ENCODE measurements at regions not wholly inside any gene's neighbourhood (a gene's known extent, or its start where the extent isn't known, plus 50 kb on each side); places are given as distances from the start of the nearest gene placed in this dataset.
A peak's percentile ranks its signal among the peaks of the same experiment; 100 is the strongest.

DNA sequence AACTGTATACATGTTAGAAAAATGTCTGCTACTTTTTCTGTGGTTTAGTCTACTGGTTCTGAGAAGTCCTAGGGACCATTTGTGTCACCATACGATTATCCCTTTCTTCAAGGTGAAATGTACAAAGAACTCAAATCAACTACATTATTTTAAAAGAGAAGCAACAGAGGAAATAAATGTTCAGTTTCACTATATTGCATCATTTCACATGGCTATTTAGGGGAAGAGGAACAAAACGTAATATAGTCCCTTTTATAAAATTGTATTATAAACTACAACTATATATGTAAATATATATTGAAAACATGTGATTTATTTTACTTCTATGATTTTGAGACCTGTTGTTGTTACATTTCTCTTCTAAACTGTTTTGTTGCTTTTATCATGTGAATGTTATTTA is 1308.0 kb downstream of the EPHA7 start:
- peak overlapping the region; percentile 14 for H3K27ac ChIP-seq (replicated peaks)
- TF ChIP-seq POLR2AphosphoS5 (IDR thresholded peaks at IDR 0.05; ENCODE audit: low read depth) (no peak), CTCF (IDR thresholded peaks at IDR 0.05; ENCODE audit: insufficient read depth, low read length) (no peak), GABPA (IDR thresholded peaks at IDR 0.05; ENCODE audit: low read depth) (no peak), SPI1 (IDR thresholded peaks at IDR 0.05; ENCODE audit: borderline replicate concordance, low read depth) (no peak)
- TF ChIP-seq, protein P1, sequence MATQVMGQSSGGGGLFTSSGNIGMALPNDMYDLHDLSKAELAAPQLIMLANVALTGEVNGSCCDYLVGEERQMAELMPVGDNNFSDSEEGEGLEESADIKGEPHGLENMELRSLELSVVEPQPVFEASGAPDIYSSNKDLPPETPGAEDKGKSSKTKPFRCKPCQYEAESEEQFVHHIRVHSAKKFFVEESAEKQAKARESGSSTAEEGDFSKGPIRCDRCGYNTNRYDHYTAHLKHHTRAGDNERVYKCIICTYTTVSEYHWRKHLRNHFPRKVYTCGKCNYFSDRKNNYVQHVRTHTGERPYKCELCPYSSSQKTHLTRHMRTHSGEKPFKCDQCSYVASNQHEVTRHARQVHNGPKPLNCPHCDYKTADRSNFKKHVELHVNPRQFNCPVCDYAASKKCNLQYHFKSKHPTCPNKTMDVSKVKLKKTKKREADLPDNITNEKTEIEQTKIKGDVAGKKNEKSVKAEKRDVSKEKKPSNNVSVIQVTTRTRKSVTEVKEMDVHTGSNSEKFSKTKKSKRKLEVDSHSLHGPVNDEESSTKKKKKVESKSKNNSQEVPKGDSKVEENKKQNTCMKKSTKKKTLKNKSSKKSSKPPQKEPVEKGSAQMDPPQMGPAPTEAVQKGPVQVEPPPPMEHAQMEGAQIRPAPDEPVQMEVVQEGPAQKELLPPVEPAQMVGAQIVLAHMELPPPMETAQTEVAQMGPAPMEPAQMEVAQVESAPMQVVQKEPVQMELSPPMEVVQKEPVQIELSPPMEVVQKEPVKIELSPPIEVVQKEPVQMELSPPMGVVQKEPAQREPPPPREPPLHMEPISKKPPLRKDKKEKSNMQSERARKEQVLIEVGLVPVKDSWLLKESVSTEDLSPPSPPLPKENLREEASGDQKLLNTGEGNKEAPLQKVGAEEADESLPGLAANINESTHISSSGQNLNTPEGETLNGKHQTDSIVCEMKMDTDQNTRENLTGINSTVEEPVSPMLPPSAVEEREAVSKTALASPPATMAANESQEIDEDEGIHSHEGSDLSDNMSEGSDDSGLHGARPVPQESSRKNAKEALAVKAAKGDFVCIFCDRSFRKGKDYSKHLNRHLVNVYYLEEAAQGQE (IDR thresholded peaks at IDR 0.05; ENCODE audit: insufficient replicate concordance, low read depth): no peak
- H3K4me3 ChIP-seq (replicated peaks; ENCODE audit: insufficient read depth, low read length): no peak overlapping the region
- H3K27me3 ChIP-seq (ENCODE audit: insufficient read depth, poor library complexity, severe bottlenecking): no peaks in the 10 kb centered on the region
- DNase-seq (ENCODE audit: low read depth in 1 of 2, low spot score in 1 of 2): no peak

DNA sequence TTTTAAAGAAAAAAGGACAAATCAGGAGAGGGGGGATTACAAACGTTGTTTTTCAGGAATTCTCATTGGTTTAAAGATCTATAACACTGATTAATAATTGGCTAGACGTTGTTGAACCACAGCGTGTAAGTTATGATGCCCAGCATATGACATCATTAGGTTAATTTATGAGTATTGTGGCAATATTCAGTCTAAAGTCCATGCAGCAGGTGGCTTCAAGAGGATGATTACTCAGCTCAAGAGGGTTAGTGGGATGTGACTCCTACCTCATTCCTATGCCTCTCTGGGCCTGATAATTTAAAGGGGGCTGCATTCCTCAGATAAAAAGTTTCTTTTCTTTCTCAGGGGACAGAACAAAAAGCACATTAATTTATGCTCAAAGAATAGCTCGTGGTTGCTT is 1309.0 kb downstream of the EPHA7 start:
- DNase-seq (ENCODE audit: low read depth in 1 of 2, low spot score in 1 of 2): no peak
- Histone ChIP-seq H3K27me3 (ENCODE audit: insufficient read depth, poor library complexity, severe bottlenecking) (no peaks in the 10 kb centered on the region), H3K4me3 (replicated peaks; ENCODE audit: insufficient read depth, low read length) (no peak overlapping the region), H3K27ac (replicated peaks) (peak overlapping the region; percentile 1; the same call in 1 of the 2 replicates)
- TF ChIP-seq CTCF (IDR thresholded peaks at IDR 0.05; ENCODE audit: insufficient read depth, low read length) (no peak), GABPA (IDR thresholded peaks at IDR 0.05; ENCODE audit: low read depth) (no peak)
- TF ChIP-seq, protein P1 (IDR thresholded peaks at IDR 0.05; ENCODE audit: insufficient replicate concordance, low read depth): no peak

DNA sequence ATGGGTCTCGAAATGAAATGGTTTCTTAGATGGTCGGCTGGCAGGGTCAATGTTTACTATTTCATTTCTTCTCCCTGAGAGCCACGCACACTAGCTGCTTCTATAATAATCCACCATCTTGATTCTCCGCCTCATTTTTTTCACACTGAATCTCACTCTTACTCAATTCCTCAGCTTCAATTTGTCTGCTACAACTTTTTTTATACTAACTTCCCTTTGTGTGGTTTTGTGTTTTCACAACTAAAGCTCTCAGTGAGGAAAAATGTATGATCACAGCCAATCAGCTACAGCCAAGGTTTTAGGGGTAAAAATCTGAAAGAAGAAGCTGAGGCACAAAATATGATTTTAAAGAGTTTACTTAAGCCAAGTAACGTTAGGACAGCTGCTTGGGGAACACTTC is 1309.4 kb downstream of the EPHA7 start:
- TF ChIP-seq, protein P1 (IDR thresholded peaks at IDR 0.05; ENCODE audit: insufficient replicate concordance, low read depth): no peak
- no peak for TF ChIP-seq SPI1 (IDR thresholded peaks at IDR 0.05; ENCODE audit: borderline replicate concordance, low read depth)
- TF ChIP-seq GABPA (IDR thresholded peaks at IDR 0.05; ENCODE audit: low read depth): no peak
- no peak for TF ChIP-seq POLR2AphosphoS5 (IDR thresholded peaks at IDR 0.05; ENCODE audit: low read depth)
- no peak for TF ChIP-seq CTCF (IDR thresholded peaks at IDR 0.05; ENCODE audit: insufficient read depth, low read length)
- Histone ChIP-seq H3K27me3 (ENCODE audit: insufficient read depth, poor library complexity, severe bottlenecking) (no peaks in the 10 kb centered on the region), H3K27ac (replicated peaks) (peak overlapping the region; percentile 1; the same call in 1 of the 2 replicates), H3K4me3 (replicated peaks; ENCODE audit: insufficient read depth, low read length) (no peak overlapping the region)
- DNase-seq (ENCODE audit: low read depth in 1 of 2, low spot score in 1 of 2): peak; percentile 31 to 52
